PC-3 (cell line): ENCODE measurements at regions not wholly inside any gene's neighbourhood (a gene's known extent, or its start where the extent isn't known, plus 50 kb on each side); places are given as distances from the start of the nearest gene placed in this dataset.

Experiments used
- ATAC-seq: fragments of 200-7000 bp; cut with Tn5 transposase; 2 replicates; pipeline ENCODE4 v1.9.1; 2020; ENCODE audit warnings: mild to moderate bottlenecking, moderate library complexity
- BruUV-seq: library from RNA; stranded (reverse); fragments of 400-500 nt; replicated peaks from 2 replicates; lab custom pipeline; 2021; lab: Mats Ljungman, UMichigan
- CTCF ChIA-PET: fragments of 300-600 bp; sonication (Branson Sonifier 250); formaldehyde crosslinking; loops from one replicate; lab custom pipeline; 2022; ENCODE audit warnings: antibody characterized with exemption; lab: Charles Lee
- POLR2A ChIA-PET: fragments of 300-600 bp; sonication (Branson Sonifier 250); formaldehyde crosslinking; loops from one replicate; lab custom pipeline; 2022; ENCODE audit warnings: antibody characterized with exemption; ENCODE audit not compliant: unreplicated experiment; lab: Charles Lee
- DNase-seq: peaks from one replicate; pipeline ENCODE4 v3.0.0-alpha.2; 2015
- H2AFZ ChIP-seq: fragments of 300-600 bp; sonication (generic); 2 replicates; pipeline ENCODE4 v1.6.0; 2016; ENCODE audit warnings: antibody characterized with exemption, low read length
- H3F3A ChIP-seq: fragments of 300-600 bp; sonication (generic); one replicate; pipeline ENCODE4 v1.6.0; 2017; ENCODE audit warnings: antibody characterized with exemption, low read length, control low read depth, mild to moderate bottlenecking; ENCODE audit not compliant: unreplicated experiment
- H3K27ac ChIP-seq: fragments of 300-600 bp; sonication (generic); 2 replicates; pipeline ENCODE4 v1.5.1; 2016; ENCODE audit warnings: mild to moderate bottlenecking, low read length
- H3K27me3 ChIP-seq: fragments of 300-600 bp; sonication (generic); 2 replicates; pipeline ENCODE4 v1.6.1; 2016; ENCODE audit warnings: low read length, mixed read lengths
- H3K36me3 ChIP-seq: fragments of 300-600 bp; sonication (generic); 2 replicates; pipeline ENCODE4 v1.6.1; 2016; ENCODE audit warnings: low read depth, mixed run types, low read length, mixed read lengths
- H3K4me1 ChIP-seq: fragments of 300-600 bp; sonication (generic); 2 replicates; pipeline ENCODE4 v1.5.1; 2016; ENCODE audit warnings: low read length; ENCODE audit not compliant: insufficient read depth
- H3K4me2 ChIP-seq: fragments of 300-600 bp; sonication (generic); 2 replicates; pipeline ENCODE4 v1.6.0; 2016; ENCODE audit warnings: low read length
- H3K4me3 ChIP-seq: fragments of 300-600 bp; sonication (generic); 2 replicates; pipeline ENCODE4 v1.5.1; 2016; ENCODE audit warnings: mild to moderate bottlenecking, low read length, mixed read lengths
- H3K79me2 ChIP-seq: fragments of 300-600 bp; sonication (generic); 2 replicates; pipeline ENCODE4 v1.6.1; 2017; ENCODE audit warnings: low read length, mixed read lengths
- H3K9ac ChIP-seq: fragments of 300-600 bp; sonication (generic); 2 replicates; pipeline ENCODE4 v1.6.0; 2016; ENCODE audit warnings: mild to moderate bottlenecking, low read length
- H3K9me2 ChIP-seq: fragments of 300-600 bp; sonication (generic); replicated peaks from 2 replicates; pipeline ENCODE4 v1.6.1; 2016; ENCODE audit warnings: mixed run types, low read length, mixed read lengths
- H3K9me3 ChIP-seq: fragments of 300-600 bp; sonication (generic); 2 replicates; pipeline ENCODE4 v1.6.1; 2016; ENCODE audit warnings: low read length, mixed read lengths
- H4K20me1 ChIP-seq: fragments of 300-600 bp; sonication (generic); 2 replicates; pipeline ENCODE4 v1.6.1; 2016; ENCODE audit warnings: low read length, mixed read lengths
- EZH2 ChIP-seq: fragments of 300-600 bp; sonication (generic); IDR thresholded peaks from one replicate; pipeline ENCODE4 v1.6.1; 2017; ENCODE audit warnings: antibody characterized with exemption, mild to moderate bottlenecking, low read length; ENCODE audit not compliant: unreplicated experiment
- EZH2phosphoT487 ChIP-seq: fragments of 300-600 bp; sonication (generic); IDR thresholded peaks from 2 replicates; pipeline ENCODE4 v1.6.1; 2018; ENCODE audit warnings: mild to moderate bottlenecking, antibody characterized with exemption, low read length, borderline replicate concordance
- intact Hi-C: fragments of 100-400 bp; cut with micrococcal nuclease; formaldehyde crosslinking; loops from 2 replicates; pipeline ENCODE4 v1.9.0; 2023
- TF ChIP-seq, protein P1 (sequence below): fragments of 300-600 bp; sonication (generic); conservative IDR thresholded peaks from 2 replicates; pipeline ENCODE4 v1.5.1; 2017; ENCODE audit warnings: antibody characterized with exemption, low read depth, mild to moderate bottlenecking, low read length

DNA sequence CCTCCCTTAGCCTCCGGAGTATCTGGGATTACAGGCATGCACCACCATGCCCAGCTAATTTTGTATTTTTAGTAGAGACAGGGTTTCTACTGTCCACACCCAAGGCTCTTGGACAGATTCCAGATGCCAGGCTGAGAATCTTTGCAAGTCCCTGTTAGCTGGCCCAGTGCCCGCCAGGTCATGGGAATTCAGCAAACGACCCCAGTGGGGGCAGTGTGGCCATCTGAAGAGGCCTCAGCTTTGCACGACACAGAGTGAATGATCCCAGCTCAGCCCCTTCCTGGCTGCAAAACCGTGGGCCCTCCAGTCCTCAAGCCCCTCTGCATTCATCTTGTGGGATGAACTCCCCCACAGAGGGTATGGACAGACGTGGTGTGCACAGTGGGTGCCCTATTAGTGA lies 179.5 kb upstream of the ID2 start:
- Histone ChIP-seq H3F3A (no peaks in the 10 kb centered on the region), H3K36me3 (no peaks in the 10 kb centered on the region), H3K79me2 (no peaks in the 10 kb centered on the region), H3K4me2 (no peak overlapping the region), H3K9me3 (no peaks in the 10 kb centered on the region), H3K4me1 (peaks cover 22% of the 10 kb centered on the region), H3K4me3 (no peak overlapping the region), H3K27ac (no peak overlapping the region), H3K9ac (no peak overlapping the region), H3K9me2 (no peaks in the 10 kb centered on the region), H4K20me1 (no peaks in the 10 kb centered on the region), H3K27me3 (no peaks in the 10 kb centered on the region), H2AFZ (no peak overlapping the region)
- ATAC-seq: no peak
- TF ChIP-seq, protein P1, sequence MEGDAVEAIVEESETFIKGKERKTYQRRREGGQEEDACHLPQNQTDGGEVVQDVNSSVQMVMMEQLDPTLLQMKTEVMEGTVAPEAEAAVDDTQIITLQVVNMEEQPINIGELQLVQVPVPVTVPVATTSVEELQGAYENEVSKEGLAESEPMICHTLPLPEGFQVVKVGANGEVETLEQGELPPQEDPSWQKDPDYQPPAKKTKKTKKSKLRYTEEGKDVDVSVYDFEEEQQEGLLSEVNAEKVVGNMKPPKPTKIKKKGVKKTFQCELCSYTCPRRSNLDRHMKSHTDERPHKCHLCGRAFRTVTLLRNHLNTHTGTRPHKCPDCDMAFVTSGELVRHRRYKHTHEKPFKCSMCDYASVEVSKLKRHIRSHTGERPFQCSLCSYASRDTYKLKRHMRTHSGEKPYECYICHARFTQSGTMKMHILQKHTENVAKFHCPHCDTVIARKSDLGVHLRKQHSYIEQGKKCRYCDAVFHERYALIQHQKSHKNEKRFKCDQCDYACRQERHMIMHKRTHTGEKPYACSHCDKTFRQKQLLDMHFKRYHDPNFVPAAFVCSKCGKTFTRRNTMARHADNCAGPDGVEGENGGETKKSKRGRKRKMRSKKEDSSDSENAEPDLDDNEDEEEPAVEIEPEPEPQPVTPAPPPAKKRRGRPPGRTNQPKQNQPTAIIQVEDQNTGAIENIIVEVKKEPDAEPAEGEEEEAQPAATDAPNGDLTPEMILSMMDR: no peak
- TF ChIP-seq EZH2phosphoT487 (no peak), EZH2 (no peak)
- POLR2A ChIA-PET: interaction anchor here (0.7 kb wide), 1 partner anchor 179 kb away, joined by 6 read pairs; the partner anchor contains the start of gene ID2
- intact Hi-C loops: no loop called here
- no TSS peak for BruUV-seq
- peak; percentile 16 for DNase-seq
- CTCF ChIA-PET: no interaction called here

DNA sequence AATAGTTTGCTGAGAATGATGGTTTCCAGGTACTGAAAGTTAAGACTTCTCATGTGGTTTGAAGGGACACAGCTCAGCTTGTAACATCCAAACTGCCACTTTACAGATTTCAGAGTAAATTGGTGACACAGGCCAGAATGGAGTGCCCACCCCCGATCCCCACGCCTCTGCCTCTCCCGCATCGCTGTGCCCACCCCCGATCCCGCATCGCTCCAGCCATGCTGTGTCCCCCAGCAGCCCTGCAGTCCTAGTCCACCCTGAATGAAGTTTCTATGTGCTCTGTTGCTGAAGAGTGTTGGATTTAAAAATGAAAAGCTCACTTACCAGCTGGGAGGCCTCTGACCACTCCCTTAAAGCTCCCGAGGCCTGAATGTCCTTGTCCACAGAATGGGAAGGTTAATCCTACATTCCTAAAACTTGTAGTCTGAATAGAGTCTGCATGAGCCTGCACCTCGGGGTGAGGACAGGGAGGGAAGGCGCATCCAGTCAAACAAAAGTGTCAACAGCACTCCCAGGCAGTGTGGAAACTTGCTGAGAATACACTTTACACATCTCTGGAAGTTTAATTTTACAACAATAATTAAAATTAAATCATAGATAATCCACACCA lies 176.4 kb upstream of the ID2 start:
- no peaks in the 10 kb centered on the region for H4K20me1 ChIP-seq
- peaks cover 12% of the 10 kb centered on the region for H3K4me1 ChIP-seq
- CTCF ChIA-PET: no interaction called here
- TF ChIP-seq, protein P1: no peak
- TF ChIP-seq EZH2 (no peak), EZH2phosphoT487 (no peak)
- DNase-seq (no peak), ATAC-seq (no peak)
- no peaks in the 10 kb centered on the region for H3K36me3 ChIP-seq
- POLR2A ChIA-PET: no interaction called here
- no peaks in the 10 kb centered on the region for H3K9me2 ChIP-seq
- BruUV-seq: no TSS peak
- no peaks in the 10 kb centered on the region for H3F3A ChIP-seq
- intact Hi-C loops: no loop called here
- no peak overlapping the region for H3K9ac ChIP-seq
- H3K9me3 ChIP-seq: no peaks in the 10 kb centered on the region
- H2AFZ ChIP-seq: no peak overlapping the region
- H3K4me3 ChIP-seq: no peak overlapping the region
- H3K4me2 ChIP-seq: no peak overlapping the region
- no peaks in the 10 kb centered on the region for H3K27me3 ChIP-seq
- H3K79me2 ChIP-seq: no peaks in the 10 kb centered on the region
- no peak overlapping the region for H3K27ac ChIP-seq

DNA sequence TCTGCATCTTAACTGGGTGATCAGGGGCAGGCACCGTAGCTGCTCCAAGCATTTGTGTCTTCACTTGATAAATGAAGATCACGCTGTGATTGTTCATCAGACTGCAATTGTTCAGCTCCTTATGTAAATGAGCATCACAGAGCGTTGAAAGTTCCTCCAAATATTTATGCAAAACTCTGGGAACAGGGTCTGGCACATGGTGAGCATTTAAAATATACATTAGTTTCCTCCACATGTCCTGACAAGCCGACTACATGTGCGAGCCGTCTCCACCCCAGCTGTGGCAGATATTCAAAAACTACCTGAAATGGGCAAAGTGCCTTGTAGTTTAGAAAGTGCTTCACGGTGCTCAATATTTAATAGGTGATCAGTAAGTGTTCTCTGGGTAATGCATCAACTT lies 175.1 kb upstream of the ID2 start:
- BruUV-seq: no TSS peak
- Histone ChIP-seq H4K20me1 (no peaks in the 10 kb centered on the region), H3K27me3 (no peaks in the 10 kb centered on the region), H2AFZ (no peak overlapping the region), H3K4me2 (no peak overlapping the region), H3K79me2 (no peaks in the 10 kb centered on the region), H3K27ac (no peak overlapping the region), H3K9me2 (no peaks in the 10 kb centered on the region), H3K9ac (no peak overlapping the region), H3K36me3 (no peaks in the 10 kb centered on the region), H3K4me3 (no peak overlapping the region), H3K9me3 (no peaks in the 10 kb centered on the region), H3K4me1 (0 out of 2 replicates have a peak, but pooled peaks cover 4% of the 10 kb centered on the region), H3F3A (no peaks in the 10 kb centered on the region)
- TF ChIP-seq EZH2phosphoT487 (no peak), EZH2 (no peak)
- TF ChIP-seq, protein P1: no peak
- CTCF ChIA-PET: no interaction called here
- intact Hi-C loops: no loop called here
- POLR2A ChIA-PET: no interaction called here
- DNase-seq: no peak
- no peak for ATAC-seq
